Pancreas (tissue), 10 donors: ENCODE measurements at regions not wholly inside any gene's neighbourhood (a gene's known extent, or its start where the extent isn't known, plus 50 kb on each side); places are given as distances from the start of the nearest gene placed in this dataset.

Source experiments
- ATAC-seq, 4 donors: fragments of 200-7000 bp; cut with Tn5 transposase; one replicate each; pipeline versions ENCODE4 v1.8.0 to v1.9.1; 2020; ENCODE audit warnings: mild to moderate bottlenecking in 4 of 4, moderate library complexity in 4 of 4
- DNase-seq, 6 donors: peaks; one replicate each; pipeline ENCODE4 v3.0.0-alpha.2; 2020
- FAIRE-seq: peaks from 2 replicates; lab custom pipeline; 2012; peaks lifted over from hg19 to GRCh38; lab: Jason Lieb, UNC
- H3K27ac ChIP-seq, 4 donors: fragments of 200-600 bp; sonication (generic); 1 replicate in 3 of 4; 2 replicates in 1 of 4; pipeline versions ENCODE4 v1.5.0 to v1.8.0; 2020
- H3K27me3 ChIP-seq, 4 donors: fragments of 200-600 bp; one replicate each; pipeline ENCODE4 v1.8.0; 2021
- H3K36me3 ChIP-seq, 3 donors: fragments of 200-600 bp; sonication (generic) in 1 of 3; one replicate each; pipeline versions ENCODE4 v1.5.0 to v1.8.0; 2020 to 2021
- H3K4me1 ChIP-seq, 3 donors: fragments of 200-600 bp; one replicate each; pipeline ENCODE4 v1.8.0; 2021
- H3K4me3 ChIP-seq, 4 donors: fragments of 200-600 bp; sonication (generic) in 2 of 4; one replicate each; pipeline versions ENCODE4 v1.5.0 to v1.8.0; 2020 to 2021
- H3K9me3 ChIP-seq, 4 donors: fragments of 200-600 bp; one replicate each; pipeline ENCODE4 v1.8.0; 2021
- WGBS, 2 donors: extraction: QIAGEN DNeasy Blood & Tissue Kit; methylation state at CpG; one replicate each; pipeline ENCODE4 v1.1.7; 2013; 5-methylcytosine and 5-hydroxymethylcytosine counted together
- intact Hi-C, 3 donors: fragments of 100-400 bp; cut with DNase I; formaldehyde crosslinking; loops; one replicate each; pipeline versions ENCODE4 v1.11.1 to v1.14.2; 2022
- TF ChIP-seq, protein P1 (sequence below), 4 donors: fragments of 200-600 bp; sonication (generic) in 3 of 4; IDR thresholded peaks; one replicate each; pipeline versions ENCODE4 v1.5.0 to v1.8.0; 2021; ENCODE audit warnings: antibody characterized with exemption in 4 of 4
- donor health status: healthy with polysubstance abuse.
- donor health status: DM: no; HTN: no; CAD: no; lungs with moderate emphysema.
- donor health status: DM: no; HTN: no; CAD: no.
- donor health status: control.
- donor health status: control.
- donor health status: Bipolar disorder and iron deficiency.
- donor health status: DM: yes; HTN: yes; CAD: no.
- donor health status: DM: no; HTN: no; CAD: no.
- donor health status: DM: no; HTN: no; CAD: no.
- donor health status: DM: yes; HTN: yes; CAD: no.

DNA sequence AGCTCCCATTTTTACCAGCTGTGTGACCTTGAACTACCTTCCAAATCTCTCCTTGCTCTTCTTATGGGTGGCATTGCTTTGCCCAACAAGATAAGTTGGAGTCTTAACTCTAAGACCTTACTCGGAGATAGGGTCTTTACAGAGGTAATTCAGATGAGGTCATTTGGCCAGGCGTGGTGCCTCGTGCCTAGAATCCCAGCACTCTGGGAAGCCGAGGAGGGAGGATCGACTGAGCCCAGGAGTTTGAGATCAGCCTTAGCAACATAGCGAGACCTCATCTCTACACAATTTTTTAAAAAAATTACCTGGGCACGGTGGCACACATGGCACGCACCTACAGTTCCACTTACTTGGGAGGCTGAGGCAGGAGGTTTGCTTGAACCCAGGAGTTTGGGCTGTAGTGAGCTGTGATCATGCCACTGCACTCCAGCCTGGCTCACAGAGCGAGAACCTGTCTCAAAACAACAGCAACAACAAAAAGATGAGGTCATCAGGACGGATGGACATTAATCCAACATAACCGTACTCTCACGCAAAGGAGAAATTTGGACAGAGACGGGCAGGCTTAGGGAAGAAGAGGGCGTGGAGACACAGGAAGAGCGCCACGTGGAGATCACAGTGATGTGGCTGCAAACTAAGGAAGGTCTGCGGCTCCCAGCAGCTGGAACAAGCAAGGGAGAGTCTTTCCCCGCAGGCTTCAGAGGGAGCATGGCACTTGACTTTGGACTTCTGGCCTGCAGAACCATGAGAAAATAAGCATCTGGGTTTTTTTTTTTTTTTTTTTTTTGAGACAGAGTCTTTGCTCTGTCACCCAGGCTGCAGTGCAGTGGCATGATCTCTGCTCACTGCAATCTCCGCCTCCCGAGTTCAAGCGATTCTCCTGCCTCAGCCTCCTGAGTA is 122.3 kb upstream of the CARD11 start:
- DNase-seq (peak in 4 of 6 donors; percentile 68 to 79 (median 73)), ATAC-seq (peak; percentile 80 to 85 (median 84)), FAIRE-seq (no peak)
- Histone ChIP-seq H3K4me3 (peak overlapping the region in 1 of 4 donors; percentile 8), H3K4me1 (peaks cover 9 to 19% (median 16%) of the 10 kb centered on the region in 3 donors), H3K27ac (peak overlapping the region; percentile 70 to 80 (median 79)), H3K36me3 (no peaks in the 10 kb centered on the region), H3K9me3 (no peaks in the 10 kb centered on the region), H3K27me3 (no peaks in the 10 kb centered on the region)
- TF ChIP-seq, protein P1, sequence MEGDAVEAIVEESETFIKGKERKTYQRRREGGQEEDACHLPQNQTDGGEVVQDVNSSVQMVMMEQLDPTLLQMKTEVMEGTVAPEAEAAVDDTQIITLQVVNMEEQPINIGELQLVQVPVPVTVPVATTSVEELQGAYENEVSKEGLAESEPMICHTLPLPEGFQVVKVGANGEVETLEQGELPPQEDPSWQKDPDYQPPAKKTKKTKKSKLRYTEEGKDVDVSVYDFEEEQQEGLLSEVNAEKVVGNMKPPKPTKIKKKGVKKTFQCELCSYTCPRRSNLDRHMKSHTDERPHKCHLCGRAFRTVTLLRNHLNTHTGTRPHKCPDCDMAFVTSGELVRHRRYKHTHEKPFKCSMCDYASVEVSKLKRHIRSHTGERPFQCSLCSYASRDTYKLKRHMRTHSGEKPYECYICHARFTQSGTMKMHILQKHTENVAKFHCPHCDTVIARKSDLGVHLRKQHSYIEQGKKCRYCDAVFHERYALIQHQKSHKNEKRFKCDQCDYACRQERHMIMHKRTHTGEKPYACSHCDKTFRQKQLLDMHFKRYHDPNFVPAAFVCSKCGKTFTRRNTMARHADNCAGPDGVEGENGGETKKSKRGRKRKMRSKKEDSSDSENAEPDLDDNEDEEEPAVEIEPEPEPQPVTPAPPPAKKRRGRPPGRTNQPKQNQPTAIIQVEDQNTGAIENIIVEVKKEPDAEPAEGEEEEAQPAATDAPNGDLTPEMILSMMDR (IDR thresholded peaks at IDR 0.05), result no peak
- intact Hi-C loops, result no loop called here
- 43 to 47% methylated on average over 21 of the region's 21 CpGs for WGBS, 2 donors

DNA sequence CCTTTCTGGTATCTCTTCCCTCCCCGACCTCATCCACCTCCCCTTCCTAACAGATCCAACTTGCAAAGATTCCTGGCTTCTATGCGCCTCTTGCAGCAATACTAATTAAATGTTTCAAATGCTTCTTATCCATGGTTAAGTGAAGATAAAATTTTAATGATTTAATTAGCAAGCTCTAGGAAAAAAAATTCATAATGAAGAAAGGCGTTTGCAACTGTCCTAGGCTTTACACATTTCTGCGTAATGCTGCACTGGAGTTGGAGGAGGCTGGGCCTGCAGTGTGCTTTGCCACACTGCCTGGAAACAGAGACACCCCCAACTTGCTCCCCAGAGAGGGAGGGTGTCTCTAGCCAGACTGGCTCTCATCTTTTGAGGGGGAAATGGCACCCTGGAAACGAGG is 123.9 kb upstream of the CARD11 start:
- Histone ChIP-seq H3K27me3 (no peaks in the 10 kb centered on the region), H3K9me3 (no peaks in the 10 kb centered on the region), H3K4me1 (peaks cover 9 to 19% (median 16%) of the 10 kb centered on the region in 3 donors), H3K27ac (no peak overlapping the region), H3K36me3 (no peaks in the 10 kb centered on the region), H3K4me3 (no peak overlapping the region)
- no peak for DNase-seq
- TF ChIP-seq, protein P1 (IDR thresholded peaks at IDR 0.05), result no peak
- 88 to 94% methylated on average over 5 of the region's 5 CpGs for WGBS, 2 donors
- no peak for ATAC-seq
- intact Hi-C loops, result no loop called here
- FAIRE-seq, result no peak

DNA sequence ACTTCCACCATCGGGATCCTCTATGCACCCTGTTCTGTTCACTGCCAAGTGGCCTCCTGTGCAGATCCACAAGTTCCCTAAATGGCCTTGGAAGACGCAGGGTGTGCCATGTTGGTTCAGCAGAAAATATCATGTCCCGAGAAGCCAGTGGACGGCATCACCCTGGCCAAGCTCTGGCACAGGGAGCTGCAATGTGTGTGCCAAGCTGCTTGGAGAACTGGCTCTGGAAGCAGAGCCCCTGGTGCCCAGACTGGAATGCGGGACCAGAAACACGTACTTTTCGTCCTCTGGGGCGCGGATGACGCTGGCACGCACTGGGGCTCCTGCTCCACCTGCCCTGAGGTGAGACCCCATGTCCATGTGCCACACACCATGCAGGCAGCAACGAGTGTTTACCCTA is 124.7 kb upstream of the CARD11 start:
- intact Hi-C loops, result no loop called here

DNA sequence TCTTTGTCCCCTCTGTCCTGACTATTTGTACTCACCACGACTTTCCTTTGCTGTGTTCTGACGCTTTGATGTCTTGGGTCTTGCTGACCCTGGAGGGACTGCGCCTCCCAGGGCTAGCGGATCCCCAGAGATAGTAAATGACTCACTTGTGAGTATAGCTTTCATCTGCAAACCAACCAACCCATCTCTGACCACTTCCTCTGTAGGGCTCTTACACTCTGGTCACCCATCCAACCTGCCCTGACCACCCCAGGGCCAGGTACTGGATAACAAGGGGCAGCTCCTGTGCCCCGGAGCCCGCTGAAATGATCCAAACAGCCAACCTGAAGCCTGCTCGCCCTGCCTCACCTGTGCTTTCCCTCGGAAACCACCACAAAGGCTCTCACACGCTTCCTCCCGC is 125.2 kb upstream of the CARD11 start:
- no peak for FAIRE-seq
- TF ChIP-seq, protein P1 (IDR thresholded peaks at IDR 0.05), result no peak
- Histone ChIP-seq H3K9me3 (no peaks in the 10 kb centered on the region), H3K27ac (no peak overlapping the region), H3K4me1 (peaks cover 4 to 16% (median 12%) of the 10 kb centered on the region in 3 donors), H3K27me3 (no peaks in the 10 kb centered on the region), H3K36me3 (no peaks in the 10 kb centered on the region), H3K4me3 (no peak overlapping the region)
- no peak for DNase-seq
- ATAC-seq, result no peak
- intact Hi-C loops, result no loop called here
- 93 to 98% methylated on average over 10 of the region's 10 CpGs for WGBS, 2 donors

More for the DNA sequence above, 124.7 kb upstream of the CARD11 start:
- H3K27ac ChIP-seq, result no peak overlapping the region
- TF ChIP-seq, protein P1 (IDR thresholded peaks at IDR 0.05), result no peak
- no peaks in the 10 kb centered on the region for H3K36me3 ChIP-seq
- DNase-seq, result no peak
- peaks cover 9 to 19% (median 14%) of the 10 kb centered on the region in 3 donors for H3K4me1 ChIP-seq
- H3K27me3 ChIP-seq, result no peaks in the 10 kb centered on the region
- no peak for ATAC-seq
- no peak for FAIRE-seq
- no peaks in the 10 kb centered on the region for H3K9me3 ChIP-seq
- H3K4me3 ChIP-seq, result no peak overlapping the region
- WGBS, 2 donors, result 81 to 87% methylated on average over 12 of the region's 12 CpGs
